B cell (primary cell): ENCODE measurements at regions not wholly inside any gene's neighbourhood (a gene's known extent, or its start where the extent isn't known, plus 50 kb on each side); places are given as distances from the start of the nearest gene placed in this dataset.

ENCODE experiments used
- ATAC-seq: fragments of 200-7000 bp; cut with Tn5 transposase; one replicate; pipeline ENCODE4 v1.10.0; 2021; ENCODE audit warnings: low read depth, mild to moderate bottlenecking, moderate number of reproducible peaks, moderate library complexity
- CTCF ChIA-PET: fragments of 350-600 bp; sonication (Branson Sonifier 250); formaldehyde crosslinking; loops from one replicate; lab custom pipeline; 2021; ENCODE audit warnings: antibody characterized with exemption, inconsistent platforms; lab: Charles Lee
- POLR2A ChIA-PET: fragments of 350-600 bp; sonication (Branson Sonifier 250); formaldehyde crosslinking; loops from one replicate; lab custom pipeline; 2021; ENCODE audit warnings: antibody characterized with exemption; lab: Charles Lee
- DNase-seq: peaks from one replicate; pipeline ENCODE4 v3.0.0; 2013
- H2AFZ ChIP-seq: 2 replicates; pipeline ENCODE4 v1.6.1; 2012; ENCODE audit warnings: mild to moderate bottlenecking, low read depth, low read length; ENCODE audit not compliant: insufficient read depth, poor library complexity, severe bottlenecking
- H3K27ac ChIP-seq, 2 donors: 1 replicate in 1 of 2; 2 replicates in 1 of 2; pipeline ENCODE4 v1.5.1; 2012 to 2013; ENCODE audit warnings: low read length in 2 of 2, mild to moderate bottlenecking in 2 of 2, moderate library complexity in 1 of 2
- H3K27me3 ChIP-seq, 4 experiments: fragments of 200-600 bp in 1 of 4; sonication (generic) in 1 of 4; replicated peaks in 1 of 4; 1 replicate in 2 of 4; 2 replicates in 2 of 4; pipeline versions ENCODE4 v1.6.1 to v1.7.0; 2013 to 2016; ENCODE audit warnings: low read length in 3 of 4, mild to moderate bottlenecking in 2 of 4, mixed read lengths in 1 of 4, moderate library complexity in 1 of 4; ENCODE audit not compliant: insufficient read depth in 4 of 4, control insufficient read depth in 3 of 4; ENCODE audit errors: control extremely low read depth in 1 of 4
- H3K36me3 ChIP-seq, 2 experiments: replicated peaks in 1 of 2; 1 replicate in 1 of 2; 2 replicates in 1 of 2; pipeline versions ENCODE4 v1.6.1 to v1.7.1; 2013; ENCODE audit warnings: low read length in 1 of 2; ENCODE audit not compliant: insufficient read depth in 2 of 2, control insufficient read depth in 1 of 2; ENCODE audit errors: control extremely low read depth in 1 of 2, extremely low read depth in 1 of 2
- H3K4me1 ChIP-seq, 2 donors: fragments of 200-600 bp in 1 of 2; sonication (generic) in 1 of 2; 1 replicate in 1 of 2; 2 replicates in 1 of 2; pipeline versions ENCODE4 v1.5.1 to v1.6.1; 2013 to 2017; ENCODE audit warnings: low read length in 2 of 2; ENCODE audit not compliant: control insufficient read depth in 2 of 2, insufficient read depth in 2 of 2
- H3K4me2 ChIP-seq: replicated peaks from 2 replicates; pipeline ENCODE3; 2012; ENCODE audit warnings: mild to moderate bottlenecking, low read depth, low read length; ENCODE audit not compliant: poor library complexity, severe bottlenecking
- H3K4me3 ChIP-seq, 5 experiments: fragments of 200-600 bp in 1 of 5; sonication (generic) in 1 of 5; 1 replicate in 3 of 5; 2 replicates in 2 of 5; pipeline versions ENCODE4 v1.5.1 to v1.7.0; 2011 to 2016; ENCODE audit warnings: low read length in 4 of 5, mild to moderate bottlenecking in 4 of 5, low read depth in 2 of 5, control low read depth in 1 of 5, moderate library complexity in 1 of 5; ENCODE audit not compliant: insufficient read depth in 1 of 5; ENCODE audit errors: control extremely low read depth in 1 of 5, extremely low read depth in 1 of 5
- H3K79me2 ChIP-seq: fragments of 200-600 bp; sonication (generic); one replicate; pipeline ENCODE4 v1.6.0; 2016; ENCODE audit warnings: low read length; ENCODE audit not compliant: control insufficient read depth, insufficient read depth
- H3K9ac ChIP-seq: fragments of 200-600 bp; sonication (generic); 2 replicates; pipeline ENCODE4 v1.6.1; 2017; ENCODE audit warnings: mild to moderate bottlenecking, low read length, moderate library complexity
- H3K9me3 ChIP-seq, 3 donors: one replicate each; pipeline versions ENCODE4 v1.6.1 to v1.7.1; 2013; ENCODE audit warnings: low read length in 2 of 3; ENCODE audit not compliant: control insufficient read depth in 2 of 3, insufficient read depth in 1 of 3; ENCODE audit errors: control extremely low read depth in 1 of 3
- H4K20me1 ChIP-seq: 2 replicates; pipeline ENCODE4 v1.6.0; 2012; ENCODE audit warnings: mild to moderate bottlenecking, low read length; ENCODE audit not compliant: insufficient read depth, control insufficient read depth, poor library complexity, severe bottlenecking
- H3K27ac Mint-ChIP-seq: one replicate; pipeline ENCODE4 v1.8.0; 2021; ENCODE audit warnings: mixed read lengths
- H3K27me3 Mint-ChIP-seq: one replicate; pipeline ENCODE4 v1.8.0; 2021; ENCODE audit warnings: mixed read lengths
- H3K4me1 Mint-ChIP-seq: one replicate; pipeline ENCODE4 v1.8.0; 2021; ENCODE audit warnings: mixed read lengths
- H3K4me3 Mint-ChIP-seq: one replicate; pipeline ENCODE4 v1.8.0; 2021; ENCODE audit warnings: mixed read lengths
- H3K9me3 Mint-ChIP-seq: one replicate; pipeline ENCODE4 v1.8.0; 2022; ENCODE audit warnings: mixed read lengths; ENCODE audit not compliant: insufficient read depth
- CTCF ChIP-seq: fragments of 200-600 bp; IDR thresholded peaks from one replicate; pipeline ENCODE4 v1.8.0; 2022; ENCODE audit warnings: antibody characterized with exemption, mild to moderate bottlenecking
- EZH2 ChIP-seq: IDR thresholded peaks from 2 replicates; pipeline ENCODE4 v1.6.1; 2012; ENCODE audit warnings: borderline replicate concordance, low read depth, mild to moderate bottlenecking, moderate library complexity, low read length; ENCODE audit not compliant: insufficient read depth, poor library complexity, severe bottlenecking
- WGBS: methylation state at CpG from one replicate; pipeline ENCODE4 v1.1.5; 2013; ENCODE audit warnings: missing lambda C conversion rate; ENCODE audit not compliant: insufficient coverage; 5-methylcytosine and 5-hydroxymethylcytosine counted together
- intact Hi-C: fragments of 100-400 bp; cut with micrococcal nuclease; formaldehyde crosslinking; loops from one replicate; pipeline ENCODE4 v1.10.0; 2022

GRCh38 chr2:173462892-173463840 is 108.5 kb downstream of the CDCA7 start:
- Histone ChIP-seq H3K27ac (no peak overlapping the region), H3K79me2 (no peaks in the 10 kb centered on the region), H3K4me1 (no peaks in the 10 kb centered on the region), H3K4me3 (no peak overlapping the region), H4K20me1 (no peaks in the 10 kb centered on the region), H3K36me3 (no peaks in the 10 kb centered on the region), H3K9me3 (no peaks in the 10 kb centered on the region), H3K27me3 (no peaks in the 10 kb centered on the region), H3K9ac (no peak overlapping the region), H3K4me2 (no peak overlapping the region), H2AFZ (peak overlapping the region; percentile 5)
- Mint-ChIP-seq H3K9me3 (no peaks in the 10 kb centered on the region), H3K4me1 (no peaks in the 10 kb centered on the region), H3K27ac (no peak overlapping the region), H3K4me3 (no peak overlapping the region), H3K27me3 (peaks cover 35% of the 10 kb centered on the region)
- ATAC-seq = no peak
- intact Hi-C loops = no loop called here
- DNase-seq = no peak
- no peak for TF ChIP-seq CTCF
- TF ChIP-seq EZH2 = no peak
- ChIA-PET CTCF (interaction anchor here (0.6 kb wide), 1 partner anchor 1563 kb away, joined by 3 read pairs; no protein-coding TSS in a partner anchor), POLR2A (no interaction called here)
- WGBS = 52% methylated on average over 9 of the region's 14 CpGs

- H3K9me3 ChIP-seq = no peaks in the 10 kb centered on the region
- H3K27ac Mint-ChIP-seq = no peak overlapping the region
- no peak overlapping the region for H3K4me3 ChIP-seq
- H3K4me3 Mint-ChIP-seq = no peak overlapping the region
- no peak overlapping the region for H3K27ac ChIP-seq
- POLR2A ChIA-PET = no interaction called here
- H3K79me2 ChIP-seq = no peaks in the 10 kb centered on the region
- H3K9ac ChIP-seq = no peak overlapping the region
- no peaks in the 10 kb centered on the region for H3K9me3 Mint-ChIP-seq
- CTCF ChIA-PET = no interaction called here
- intact Hi-C loops = no loop called here
- no peaks in the 10 kb centered on the region for H3K27me3 ChIP-seq
- H3K4me2 ChIP-seq = no peak overlapping the region
- WGBS = no CpG with 5 or more reads among the region's 6 CpGs
- no peak overlapping the region for H2AFZ ChIP-seq
- TF ChIP-seq CTCF (no peak), EZH2 (no peak)
- H3K4me1 Mint-ChIP-seq = no peaks in the 10 kb centered on the region
- H4K20me1 ChIP-seq = no peaks in the 10 kb centered on the region
- ATAC-seq (no peak), DNase-seq (no peak)
- peaks cover 35% of the 10 kb centered on the region for H3K27me3 Mint-ChIP-seq
- no peaks in the 10 kb centered on the region for H3K36me3 ChIP-seq
- no peaks in the 10 kb centered on the region for H3K4me1 ChIP-seq
Observed at GRCh38 chr2:173463846-173464245, 109.2 kb downstream of the CDCA7 start.
